Activated naive CD8-positive, alpha-beta T cell (primary cell): ENCODE measurements at regions not wholly inside any gene's neighbourhood (a gene's known extent, or its start where the extent isn't known, plus 50 kb on each side); places are given as distances from the start of the nearest gene placed in this dataset.

ENCODE experiments used
- H3K27ac Mint-ChIP-seq: one replicate; pipeline ENCODE4 v1.8.0; 2021; ENCODE audit warnings: mixed read lengths
- H3K27me3 Mint-ChIP-seq: one replicate; pipeline ENCODE4 v1.8.0; 2021; ENCODE audit warnings: mixed read lengths
- H3K36me3 Mint-ChIP-seq: one replicate; pipeline ENCODE4 v1.8.0; 2021; ENCODE audit warnings: mixed read lengths
- H3K4me1 Mint-ChIP-seq: one replicate; pipeline ENCODE4 v1.8.0; 2021; ENCODE audit warnings: low read depth, mixed read lengths
- H3K4me3 Mint-ChIP-seq: one replicate; pipeline ENCODE4 v1.8.0; 2021; ENCODE audit warnings: mild to moderate bottlenecking, mixed read lengths
- H3K9me3 Mint-ChIP-seq: one replicate; pipeline ENCODE4 v1.8.0; 2021; ENCODE audit warnings: low read depth, mixed read lengths

GRCh38 chr2:65504814-65505697 lies 72.7 kb upstream of the SPRED2 start:
- Mint-ChIP-seq H3K27me3 (peaks cover 1% of the 10 kb centered on the region), H3K4me3 (no peak overlapping the region), H3K27ac (no peak overlapping the region), H3K36me3 (no peaks in the 10 kb centered on the region), H3K4me1 (no peaks in the 10 kb centered on the region), H3K9me3 (peaks cover 3% of the 10 kb centered on the region)

DNA sequence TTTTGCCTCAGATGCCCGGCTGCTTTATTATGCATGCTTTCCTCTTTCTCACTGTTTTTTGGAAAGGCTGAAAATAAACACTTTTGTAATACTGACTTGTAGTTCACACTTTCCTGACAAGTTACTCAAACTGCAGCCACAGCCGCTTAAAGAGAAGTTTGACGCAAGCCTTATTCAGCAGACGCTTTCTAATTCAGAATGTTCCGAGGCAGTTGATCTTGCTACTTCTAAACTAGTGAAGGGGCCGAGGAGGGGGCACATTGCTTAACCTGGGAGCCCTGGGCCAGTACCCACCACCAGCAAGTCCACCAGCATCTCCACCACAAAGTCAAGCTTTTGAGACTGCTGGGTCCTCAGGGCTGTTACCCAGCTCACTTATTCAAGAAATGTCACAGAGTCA lies 71.8 kb upstream of the SPRED2 start:
- Mint-ChIP-seq H3K9me3 (peaks cover 3% of the 10 kb centered on the region), H3K27me3 (peaks cover 1% of the 10 kb centered on the region), H3K4me1 (no peaks in the 10 kb centered on the region), H3K4me3 (no peak overlapping the region), H3K36me3 (no peaks in the 10 kb centered on the region), H3K27ac (no peak overlapping the region)

DNA sequence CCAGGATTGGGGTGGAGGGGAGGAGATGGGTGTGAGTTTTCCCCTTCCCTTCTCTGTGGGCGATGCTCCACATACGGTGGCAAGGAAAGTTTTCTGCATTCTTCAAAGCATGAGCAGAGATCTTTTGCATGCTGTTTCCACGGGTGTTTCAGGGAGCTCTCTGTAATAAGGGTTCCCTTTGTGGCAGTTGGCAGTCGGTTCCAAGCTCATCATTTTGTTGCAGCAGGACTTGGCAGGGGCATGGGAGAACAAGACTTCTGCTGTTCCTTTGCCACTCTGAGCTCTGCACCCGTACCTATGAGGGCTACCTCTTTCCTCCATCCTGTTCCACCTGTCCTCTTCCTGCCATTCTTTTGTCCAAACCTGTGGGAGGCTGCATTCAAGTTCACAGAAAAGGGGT lies 71.3 kb upstream of the SPRED2 start:
- Mint-ChIP-seq H3K27ac (no peak overlapping the region), H3K27me3 (peaks cover under 1% of the 10 kb centered on the region), H3K36me3 (no peaks in the 10 kb centered on the region), H3K4me3 (no peak overlapping the region), H3K4me1 (no peaks in the 10 kb centered on the region), H3K9me3 (peaks cover 3% of the 10 kb centered on the region)

DNA sequence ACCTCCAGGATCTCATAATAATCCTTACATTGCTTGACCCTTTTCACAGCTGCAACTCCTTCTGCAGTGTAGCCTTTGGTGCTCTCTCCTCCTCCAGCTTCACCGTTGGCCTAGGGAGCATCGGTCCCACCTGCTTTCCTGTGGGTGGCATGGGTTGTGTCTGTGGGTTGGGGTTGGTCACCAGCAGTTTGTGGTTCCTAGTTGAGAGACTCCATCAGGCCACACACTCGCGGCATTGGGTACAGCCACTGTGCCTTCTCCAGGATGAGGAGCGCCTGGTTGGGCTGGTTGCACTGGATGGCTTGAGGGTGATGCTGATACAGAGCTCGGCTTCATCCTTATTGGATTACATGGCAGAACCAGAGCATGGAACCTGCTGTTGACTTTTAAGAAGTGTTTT lies 69.4 kb upstream of the SPRED2 start:
- H3K27ac Mint-ChIP-seq, result no peak overlapping the region
- no peaks in the 10 kb centered on the region for H3K4me1 Mint-ChIP-seq
- H3K36me3 Mint-ChIP-seq, result no peaks in the 10 kb centered on the region
- no peaks in the 10 kb centered on the region for H3K9me3 Mint-ChIP-seq
- H3K27me3 Mint-ChIP-seq, result peaks cover 3% of the 10 kb centered on the region
- no peak overlapping the region for H3K4me3 Mint-ChIP-seq

GRCh38 chr2:65501074-65501473 lies 68.7 kb upstream of the SPRED2 start:
- no peak overlapping the region for H3K27ac Mint-ChIP-seq
- H3K36me3 Mint-ChIP-seq, result no peaks in the 10 kb centered on the region
- no peaks in the 10 kb centered on the region for H3K4me1 Mint-ChIP-seq
- H3K4me3 Mint-ChIP-seq, result no peak overlapping the region
- H3K9me3 Mint-ChIP-seq, result no peaks in the 10 kb centered on the region
- peaks cover 3% of the 10 kb centered on the region for H3K27me3 Mint-ChIP-seq

GRCh38 chr2:65500310-65501040 lies 68.1 kb upstream of the SPRED2 start:
- Mint-ChIP-seq H3K36me3 (no peaks in the 10 kb centered on the region), H3K4me3 (no peak overlapping the region), H3K27me3 (peaks cover 3% of the 10 kb centered on the region), H3K4me1 (no peaks in the 10 kb centered on the region), H3K27ac (no peak overlapping the region), H3K9me3 (no peaks in the 10 kb centered on the region)

DNA sequence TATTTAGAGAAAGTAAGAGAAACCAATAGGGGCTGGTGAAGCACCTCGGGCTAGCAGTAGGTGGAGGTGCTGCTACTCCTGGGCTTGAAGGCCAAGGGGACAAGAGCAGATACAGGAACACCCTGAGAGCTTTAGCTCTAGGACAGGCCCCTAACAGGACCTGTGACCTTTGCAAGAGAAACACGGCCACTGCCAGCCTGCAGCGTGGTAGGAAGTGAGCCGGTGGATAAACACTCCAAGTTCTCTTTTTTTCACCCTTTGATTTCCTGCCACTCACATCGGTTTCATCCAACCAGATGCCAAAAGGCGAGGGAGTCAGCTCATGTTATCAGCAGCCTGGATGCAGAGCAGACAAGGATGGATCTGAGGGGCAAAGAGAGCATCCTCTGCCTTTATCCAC lies 66.8 kb upstream of the SPRED2 start:
- no peaks in the 10 kb centered on the region for H3K36me3 Mint-ChIP-seq
- peaks cover 5% of the 10 kb centered on the region for H3K27me3 Mint-ChIP-seq
- no peaks in the 10 kb centered on the region for H3K4me1 Mint-ChIP-seq
- no peak overlapping the region for H3K4me3 Mint-ChIP-seq
- no peaks in the 10 kb centered on the region for H3K9me3 Mint-ChIP-seq
- H3K27ac Mint-ChIP-seq, result no peak overlapping the region

GRCh38 chr2:65498396-65498795 lies 66.0 kb upstream of the SPRED2 start:
- H3K27ac Mint-ChIP-seq, result no peak overlapping the region
- H3K9me3 Mint-ChIP-seq, result no peaks in the 10 kb centered on the region
- H3K27me3 Mint-ChIP-seq, result peaks cover 5% of the 10 kb centered on the region
- H3K4me3 Mint-ChIP-seq, result no peak overlapping the region
- no peaks in the 10 kb centered on the region for H3K4me1 Mint-ChIP-seq
- no peaks in the 10 kb centered on the region for H3K36me3 Mint-ChIP-seq

- no peak overlapping the region for H3K27ac Mint-ChIP-seq
- H3K27me3 Mint-ChIP-seq, result peaks cover 8% of the 10 kb centered on the region
- no peaks in the 10 kb centered on the region for H3K4me1 Mint-ChIP-seq
- H3K4me3 Mint-ChIP-seq, result no peak overlapping the region
- no peaks in the 10 kb centered on the region for H3K9me3 Mint-ChIP-seq
- no peaks in the 10 kb centered on the region for H3K36me3 Mint-ChIP-seq
Observed at GRCh38 chr2:65495251-65495877, 63.0 kb upstream of the SPRED2 start.

DNA sequence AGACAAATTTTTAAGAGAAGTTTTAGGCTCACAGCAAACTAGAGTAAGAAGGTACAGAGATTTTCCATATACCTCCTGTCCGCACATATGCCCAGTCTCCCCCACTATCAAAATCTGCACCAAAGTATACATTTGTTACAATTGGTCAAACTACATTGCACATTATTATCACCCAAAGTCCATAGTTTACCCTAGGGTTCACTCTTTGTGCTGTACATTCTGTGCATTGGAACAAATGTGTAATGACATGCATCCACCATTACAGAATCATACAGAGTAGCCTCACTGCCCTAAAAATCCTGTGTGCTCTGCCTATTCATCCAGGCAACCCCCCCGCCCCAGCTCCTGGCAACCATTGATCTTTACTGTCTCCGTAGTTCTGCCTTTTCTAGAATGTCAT lies 61.7 kb upstream of the SPRED2 start:
- no peak overlapping the region for H3K4me3 Mint-ChIP-seq

GRCh38 chr2:65491381-65491905 lies 59.0 kb upstream of the SPRED2 start:
- H3K4me1 Mint-ChIP-seq, result no peaks in the 10 kb centered on the region
- H3K36me3 Mint-ChIP-seq, result no peaks in the 10 kb centered on the region
- no peaks in the 10 kb centered on the region for H3K9me3 Mint-ChIP-seq
- peaks cover 7% of the 10 kb centered on the region for H3K27me3 Mint-ChIP-seq
- H3K4me3 Mint-ChIP-seq, result no peak overlapping the region
- H3K27ac Mint-ChIP-seq, result no peak overlapping the region

More for the DNA sequence above, 61.7 kb upstream of the SPRED2 start:
- no peaks in the 10 kb centered on the region for H3K9me3 Mint-ChIP-seq
- H3K27me3 Mint-ChIP-seq, result peaks cover 8% of the 10 kb centered on the region
- no peaks in the 10 kb centered on the region for H3K4me1 Mint-ChIP-seq
- H3K27ac Mint-ChIP-seq, result no peak overlapping the region
- H3K36me3 Mint-ChIP-seq, result no peaks in the 10 kb centered on the region

DNA sequence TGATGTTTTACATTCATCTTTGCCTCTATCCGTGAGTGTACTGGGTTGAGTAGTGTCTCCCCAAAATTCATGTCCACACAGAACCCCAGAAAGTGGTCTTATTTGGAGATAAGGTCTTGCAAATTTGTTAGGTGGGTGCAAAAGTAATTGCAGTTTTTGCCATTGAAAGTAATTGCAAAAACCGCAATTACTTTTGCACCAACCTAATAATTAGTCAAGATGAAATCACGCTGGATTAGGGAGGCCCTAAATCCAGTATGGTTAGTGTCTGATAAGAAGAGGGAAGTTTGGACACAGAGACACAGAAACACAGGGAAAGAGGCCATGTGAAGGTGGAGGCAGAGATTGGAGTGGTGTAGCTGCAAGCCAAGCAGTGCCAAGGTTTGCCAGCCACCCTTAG lies 57.8 kb upstream of the SPRED2 start:
- H3K4me1 Mint-ChIP-seq, result no peaks in the 10 kb centered on the region
- peaks cover 8% of the 10 kb centered on the region for H3K27me3 Mint-ChIP-seq
- no peaks in the 10 kb centered on the region for H3K36me3 Mint-ChIP-seq
- no peak overlapping the region for H3K4me3 Mint-ChIP-seq
- no peak overlapping the region for H3K27ac Mint-ChIP-seq
- no peaks in the 10 kb centered on the region for H3K9me3 Mint-ChIP-seq

DNA sequence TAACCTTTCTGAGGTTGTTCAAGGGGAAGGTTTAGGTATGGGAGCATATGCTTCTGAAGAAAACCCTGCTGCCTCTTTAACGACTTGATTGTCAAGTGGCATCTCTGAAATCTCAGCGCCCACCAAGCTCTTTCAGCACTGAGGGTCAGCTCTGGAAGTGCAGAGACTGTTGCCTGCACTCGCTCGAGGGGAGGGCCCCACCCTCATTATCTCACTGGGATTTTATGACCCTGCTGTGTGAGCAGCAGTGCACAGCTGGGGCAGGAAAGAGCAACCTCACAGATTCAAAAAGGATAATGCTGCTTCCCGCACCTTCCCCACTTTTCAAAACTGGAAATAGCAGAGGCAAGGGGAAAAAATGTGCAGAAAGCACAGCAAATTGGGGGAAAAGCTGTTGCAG lies 56.9 kb upstream of the SPRED2 start:
- Mint-ChIP-seq H3K4me1 (no peaks in the 10 kb centered on the region), H3K27ac (no peak overlapping the region), H3K36me3 (no peaks in the 10 kb centered on the region), H3K27me3 (peaks cover 6% of the 10 kb centered on the region), H3K9me3 (no peaks in the 10 kb centered on the region), H3K4me3 (no peak overlapping the region)

DNA sequence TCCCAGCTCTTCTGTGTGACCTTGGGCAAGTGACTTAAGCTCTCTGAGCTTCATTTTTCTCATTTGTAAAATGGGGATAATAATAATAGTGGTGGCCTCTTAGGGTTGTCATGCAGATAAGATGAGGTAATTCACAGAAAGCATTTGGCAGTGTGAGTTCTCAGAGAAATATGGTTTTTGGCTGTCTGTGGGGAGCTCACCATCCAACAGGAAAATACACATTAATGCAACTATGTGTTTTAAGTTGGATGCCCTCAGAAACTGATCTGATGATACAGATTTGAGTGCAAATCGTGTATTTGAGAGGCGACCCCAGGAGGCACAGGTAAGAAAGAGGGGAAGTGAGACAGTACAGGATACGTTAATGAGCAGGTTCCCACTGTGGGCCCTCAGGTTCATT lies 56.1 kb upstream of the SPRED2 start:
- Mint-ChIP-seq H3K36me3 (no peaks in the 10 kb centered on the region), H3K4me1 (no peaks in the 10 kb centered on the region), H3K9me3 (no peaks in the 10 kb centered on the region), H3K27me3 (peaks cover 6% of the 10 kb centered on the region), H3K4me3 (no peak overlapping the region), H3K27ac (no peak overlapping the region)

GRCh38 chr2:65487404-65487803 lies 55.0 kb upstream of the SPRED2 start:
- Mint-ChIP-seq H3K36me3 (no peaks in the 10 kb centered on the region), H3K4me3 (no peak overlapping the region), H3K9me3 (no peaks in the 10 kb centered on the region), H3K27me3 (peaks cover 3% of the 10 kb centered on the region), H3K27ac (no peak overlapping the region), H3K4me1 (no peaks in the 10 kb centered on the region)
